ENCODE measurements at regions not wholly inside any gene's neighbourhood (a gene's known extent, or its start where the extent isn't known, plus 50 kb on each side); places are given as distances from the start of the nearest gene placed in this dataset.

DNA sequence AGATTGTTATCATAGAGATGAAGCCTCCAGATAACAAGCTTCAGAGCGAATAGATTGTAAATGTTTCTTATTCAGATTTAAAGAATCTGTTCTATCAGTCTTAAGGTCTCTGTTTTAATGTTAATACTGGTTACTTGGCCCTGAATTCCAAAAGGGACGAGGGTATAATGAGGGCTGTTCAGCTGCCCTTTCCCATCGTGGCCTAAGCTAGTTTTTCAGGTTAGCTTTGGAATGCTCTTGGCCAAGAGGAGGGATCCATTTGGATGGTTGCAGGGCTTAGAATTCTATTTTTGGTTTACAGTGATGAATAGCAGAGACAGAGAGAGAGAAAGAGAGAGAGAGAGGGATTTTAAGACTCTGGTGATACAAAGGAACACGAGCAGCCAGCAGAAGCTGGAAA, 62.8 kb upstream of the UFL1 start:
- no peaks in the 10 kb centered on the region for H3K36me3 Mint-ChIP-seq
- ChIA-PET CTCF (no interaction called here), POLR2A (no interaction called here)
- peaks cover 8% of the 10 kb centered on the region for H3K4me1 Mint-ChIP-seq
- TF ChIP-seq, protein P1, sequence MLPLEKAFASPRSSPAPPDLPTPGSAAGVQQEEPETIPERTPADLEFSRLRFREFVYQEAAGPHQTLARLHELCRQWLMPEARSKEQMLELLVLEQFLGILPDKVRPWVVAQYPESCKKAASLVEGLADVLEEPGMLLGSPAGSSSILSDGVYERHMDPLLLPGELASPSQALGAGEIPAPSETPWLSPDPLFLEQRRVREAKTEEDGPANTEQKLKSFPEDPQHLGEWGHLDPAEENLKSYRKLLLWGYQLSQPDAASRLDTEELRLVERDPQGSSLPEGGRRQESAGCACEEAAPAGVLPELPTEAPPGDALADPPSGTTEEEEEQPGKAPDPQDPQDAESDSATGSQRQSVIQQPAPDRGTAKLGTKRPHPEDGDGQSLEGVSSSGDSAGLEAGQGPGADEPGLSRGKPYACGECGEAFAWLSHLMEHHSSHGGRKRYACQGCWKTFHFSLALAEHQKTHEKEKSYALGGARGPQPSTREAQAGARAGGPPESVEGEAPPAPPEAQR (CRISPR knock-in tag; IDR thresholded peaks at IDR 0.05) = no peak
- TF ChIP-seq NR1H2 (CRISPR knock-in tag; IDR thresholded peaks at IDR 0.05) = no peak
- TF ChIP-seq, protein P2, sequence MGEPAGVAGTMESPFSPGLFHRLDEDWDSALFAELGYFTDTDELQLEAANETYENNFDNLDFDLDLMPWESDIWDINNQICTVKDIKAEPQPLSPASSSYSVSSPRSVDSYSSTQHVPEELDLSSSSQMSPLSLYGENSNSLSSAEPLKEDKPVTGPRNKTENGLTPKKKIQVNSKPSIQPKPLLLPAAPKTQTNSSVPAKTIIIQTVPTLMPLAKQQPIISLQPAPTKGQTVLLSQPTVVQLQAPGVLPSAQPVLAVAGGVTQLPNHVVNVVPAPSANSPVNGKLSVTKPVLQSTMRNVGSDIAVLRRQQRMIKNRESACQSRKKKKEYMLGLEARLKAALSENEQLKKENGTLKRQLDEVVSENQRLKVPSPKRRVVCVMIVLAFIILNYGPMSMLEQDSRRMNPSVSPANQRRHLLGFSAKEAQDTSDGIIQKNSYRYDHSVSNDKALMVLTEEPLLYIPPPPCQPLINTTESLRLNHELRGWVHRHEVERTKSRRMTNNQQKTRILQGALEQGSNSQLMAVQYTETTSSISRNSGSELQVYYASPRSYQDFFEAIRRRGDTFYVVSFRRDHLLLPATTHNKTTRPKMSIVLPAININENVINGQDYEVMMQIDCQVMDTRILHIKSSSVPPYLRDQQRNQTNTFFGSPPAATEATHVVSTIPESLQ (CRISPR knock-in tag; IDR thresholded peaks at IDR 0.05) = no peak
- H3K27me3 Mint-ChIP-seq (ENCODE audit: low read depth) = no peaks in the 10 kb centered on the region
- no peak overlapping the region for H3K27ac Mint-ChIP-seq
- H3K9me3 Mint-ChIP-seq = peaks cover 9% of the 10 kb centered on the region
- ATAC-seq = peak; percentile 39; the same call in 1 of the 2 replicates
- no peak overlapping the region for H3K4me3 Mint-ChIP-seq
- DNase-seq (ENCODE audit: low spot score) = no peak

DNA sequence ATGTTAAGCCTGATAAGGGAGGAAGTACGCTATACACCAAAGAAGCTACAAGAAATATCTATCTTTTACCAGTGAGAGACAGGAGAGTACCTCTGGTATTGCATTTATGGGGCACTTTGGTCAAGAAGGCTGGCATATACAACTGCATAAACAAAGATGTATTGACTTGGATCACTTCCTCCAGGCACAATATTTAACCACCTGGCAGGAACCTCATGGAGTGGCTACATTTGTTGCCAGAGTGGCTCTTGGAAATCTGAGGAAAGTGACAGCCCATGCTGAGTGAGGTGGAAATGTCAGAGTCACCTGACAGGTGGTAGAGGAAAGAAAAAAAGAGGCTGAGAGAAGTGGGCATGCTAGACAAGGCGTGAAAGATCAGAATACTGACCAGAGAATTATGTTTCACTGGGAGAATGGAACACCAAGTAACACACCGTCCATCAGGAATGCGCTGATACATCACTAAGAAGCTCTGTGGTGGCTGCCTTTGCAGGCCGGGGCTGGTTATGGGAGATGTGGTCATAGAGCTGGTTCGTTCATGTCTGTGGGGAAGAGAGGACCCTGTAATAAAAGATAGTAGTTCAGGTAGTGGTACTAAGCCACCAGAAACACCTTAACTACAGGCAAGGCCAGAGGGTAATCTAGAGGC, 61.4 kb upstream of the UFL1 start:
- ATAC-seq (no peak), DNase-seq (ENCODE audit: low spot score) (no peak)
- Mint-ChIP-seq H3K36me3 (no peaks in the 10 kb centered on the region), H3K27ac (no peak overlapping the region), H3K4me3 (no peak overlapping the region), H3K9me3 (peaks cover 11% of the 10 kb centered on the region), H3K4me1 (peaks cover 8% of the 10 kb centered on the region), H3K27me3 (ENCODE audit: low read depth) (no peaks in the 10 kb centered on the region)
- CTCF ChIA-PET = no interaction called here
- POLR2A ChIA-PET = no interaction called here
- TF ChIP-seq ZNF121 (CRISPR knock-in tag; IDR thresholded peaks at IDR 0.05) (no peak), SP1 (CRISPR knock-in tag; conservative IDR thresholded peaks at IDR 0.05) (no peak), HMGA2 (CRISPR knock-in tag; IDR thresholded peaks at IDR 0.05) (no peak), CBFB (CRISPR knock-in tag; IDR thresholded peaks at IDR 0.05; ENCODE audit: low read depth) (no peak), ZNF263 (CRISPR knock-in tag; IDR thresholded peaks at IDR 0.05; ENCODE audit: low read depth) (no peak), OVOL2 (CRISPR knock-in tag; IDR thresholded peaks at IDR 0.05; ENCODE audit: borderline replicate concordance) (no peak), NFATC4 (CRISPR knock-in tag; IDR thresholded peaks at IDR 0.05) (no peak), ZNF219 (CRISPR knock-in tag; IDR thresholded peaks at IDR 0.05; ENCODE audit: borderline replicate concordance) (no peak), SMAD3 (CRISPR knock-in tag; IDR thresholded peaks at IDR 0.05; ENCODE audit: borderline replicate concordance) (no peak), CDX4 (CRISPR knock-in tag; IDR thresholded peaks at IDR 0.05; ENCODE audit: borderline replicate concordance) (no peak), ZNF423 (CRISPR knock-in tag; IDR thresholded peaks at IDR 0.05) (no peak), AFF4 (CRISPR knock-in tag; IDR thresholded peaks at IDR 0.05; ENCODE audit: borderline replicate concordance) (no peak), EMX1 (CRISPR knock-in tag; IDR thresholded peaks at IDR 0.05) (no peak), ZNF416 (CRISPR knock-in tag; IDR thresholded peaks at IDR 0.05) (no peak), ESRRA (CRISPR knock-in tag; IDR thresholded peaks at IDR 0.05; ENCODE audit: borderline replicate concordance) (no peak), TP53 (CRISPR knock-in tag; IDR thresholded peaks at IDR 0.05) (no peak), NR2C2 (CRISPR knock-in tag; IDR thresholded peaks at IDR 0.05) (no peak), NR3C1 (CRISPR knock-in tag; conservative IDR thresholded peaks at IDR 0.05; ENCODE audit: low read depth) (no peak)
- TF ChIP-seq, protein P3, sequence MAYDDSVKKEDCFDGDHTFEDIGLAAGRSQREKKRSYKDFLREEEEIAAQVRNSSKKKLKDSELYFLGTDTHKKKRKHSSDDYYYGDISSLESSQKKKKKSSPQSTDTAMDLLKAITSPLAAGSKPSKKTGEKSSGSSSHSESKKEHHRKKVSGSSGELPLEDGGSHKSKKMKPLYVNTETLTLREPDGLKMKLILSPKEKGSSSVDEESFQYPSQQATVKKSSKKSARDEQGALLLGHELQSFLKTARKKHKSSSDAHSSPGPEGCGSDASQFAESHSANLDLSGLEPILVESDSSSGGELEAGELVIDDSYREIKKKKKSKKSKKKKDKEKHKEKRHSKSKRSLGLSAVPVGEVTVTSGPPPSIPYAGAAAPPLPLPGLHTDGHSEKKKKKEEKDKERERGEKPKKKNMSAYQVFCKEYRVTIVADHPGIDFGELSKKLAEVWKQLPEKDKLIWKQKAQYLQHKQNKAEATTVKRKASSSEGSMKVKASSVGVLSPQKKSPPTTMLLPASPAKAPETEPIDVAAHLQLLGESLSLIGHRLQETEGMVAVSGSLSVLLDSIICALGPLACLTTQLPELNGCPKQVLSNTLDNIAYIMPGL (CRISPR knock-in tag; IDR thresholded peaks at IDR 0.05) = no peak
- TF ChIP-seq, protein P2 (CRISPR knock-in tag; IDR thresholded peaks at IDR 0.05) = no peak

All from WTC11 (cell line).